ELF-1 (cell line): ENCODE measurements at regions not wholly inside any gene's neighbourhood (a gene's known extent, or its start where the extent isn't known, plus 50 kb on each side); places are given as distances from the start of the nearest gene placed in this dataset.

Source experiments
- DNase-seq: peaks from one replicate; pipeline ENCODE4 v3.0.0-alpha.2; 2016; ENCODE audit warnings: low read depth, low spot score

- DNase-seq = no peak
Measured at GRCh38 chr2:237030382-237030781, 55.3 kb upstream of the COPS8 start.

GRCh38 chr2:237033536-237034060 lies 52.1 kb upstream of the COPS8 start:
- DNase-seq = no peak

GRCh38 chr2:237035781-237036475 lies 49.8 kb upstream of the COPS8 start:
- no peak for DNase-seq
